ENCODE measurements at regions not wholly inside any gene's neighbourhood (a gene's known extent, or its start where the extent isn't known, plus 50 kb on each side); places are given as distances from the start of the nearest gene placed in this dataset.
"Not testable (repeated sequence)": the region's sequence is repeated elsewhere in the genome, so short reads cannot be mapped to it uniquely, and the experiment has no call there.

GRCh38 chr2:145752091-145752806 is 1232.3 kb upstream of the ZEB2 start:
- peak; percentile 74 for DNase-seq

GRCh38 chr2:145751629-145752028 is 1231.7 kb upstream of the ZEB2 start:
- DNase-seq: peak; percentile 78 to 84

- DNase-seq: no peak
These were observed 1231.2 kb upstream of the ZEB2 start for GRCh38 chr2:145751155-145751554.

GRCh38 chr2:145750612-145751011 is 1230.7 kb upstream of the ZEB2 start:
- no peak for DNase-seq

GRCh38 chr2:145750144-145750543 is 1230.2 kb upstream of the ZEB2 start:
- DNase-seq: no peak

GRCh38 chr2:145749556-145749955 is 1229.6 kb upstream of the ZEB2 start:
- DNase-seq: no peak

GRCh38 chr2:145748927-145749326 is 1229.0 kb upstream of the ZEB2 start:
- no peak for DNase-seq

- DNase-seq: no peak
These were observed 1227.8 kb upstream of the ZEB2 start for GRCh38 chr2:145747715-145748114.

- DNase-seq: not testable (repeated sequence)
These were observed 1225.4 kb upstream of the ZEB2 start for GRCh38 chr2:145745387-145745721.

GRCh38 chr2:145744541-145745386 is 1224.8 kb upstream of the ZEB2 start:
- no peak for DNase-seq

- no peak for DNase-seq
These were observed 1223.1 kb upstream of the ZEB2 start for GRCh38 chr2:145743011-145743410.

- no peak for DNase-seq
These were observed 1221.7 kb upstream of the ZEB2 start for GRCh38 chr2:145741636-145742035.

- DNase-seq: no peak
These were observed 1221.3 kb upstream of the ZEB2 start for GRCh38 chr2:145741181-145741580.

- DNase-seq: no peak
These were observed 1220.4 kb upstream of the ZEB2 start for GRCh38 chr2:145740302-145740701.

- no peak for DNase-seq
These were observed 1219.8 kb upstream of the ZEB2 start for GRCh38 chr2:145739681-145740080.

- DNase-seq: no peak
These were observed 1217.0 kb upstream of the ZEB2 start for GRCh38 chr2:145736871-145737270.

- DNase-seq: no peak
These were observed 1211.5 kb upstream of the ZEB2 start for GRCh38 chr2:145731467-145731866.

GRCh38 chr2:145729993-145730770 is 1210.3 kb upstream of the ZEB2 start:
- no peak for DNase-seq

GRCh38 chr2:145729481-145729880 is 1209.6 kb upstream of the ZEB2 start:
- DNase-seq: no peak

- no peak for DNase-seq
These were observed 1208.6 kb upstream of the ZEB2 start for GRCh38 chr2:145728511-145728910.

- DNase-seq: peak in 1 of 2 experiments; percentile 13
These were observed 1206.0 kb upstream of the ZEB2 start for GRCh38 chr2:145725876-145726275.

- DNase-seq: no peak
These were observed 1204.5 kb upstream of the ZEB2 start for GRCh38 chr2:145724311-145724898.

GRCh38 chr2:145723872-145724271 is 1204.0 kb upstream of the ZEB2 start:
- no peak for DNase-seq
